ENCODE measurements at regions not wholly inside any gene's neighbourhood (a gene's known extent, or its start where the extent isn't known, plus 50 kb on each side); places are given as distances from the start of the nearest gene placed in this dataset.

- peaks cover 0 to 6% (median 0%) of the 10 kb centered on the region in 12 donors for H3K4me1 ChIP-seq
Observed at GRCh38 chr11:11010624-11011127, 152.8 kb upstream of the ZBED5 start.

GRCh38 chr11:11009179-11009578, 151.3 kb upstream of the ZBED5 start:
- Histone ChIP-seq H3K4me3 (no peak overlapping the region), H3K36me3 (no peaks in the 10 kb centered on the region), H3K4me1 (peaks cover 0 to 6% (median 0%) of the 10 kb centered on the region in 12 donors), H3K9me3 (no peaks in the 10 kb centered on the region), H3K27ac (no peak overlapping the region), H3K27me3 (peaks cover 0 to 20% (median 0%) of the 10 kb centered on the region in 9 donors)
- TF ChIP-seq POLR2A (IDR thresholded peaks at IDR 0.05) (no peak), CTCF (IDR thresholded peaks at IDR 0.05) (no peak)
- intact Hi-C loops (cut with DNase I), result loop anchor here in 3 of 10 donors (5.0 kb wide), 2 partner anchors 67 to 72 kb away; no protein-coding TSS in a partner anchor
- ATAC-seq, result no peak
- WGBS, 4 donors, result 54 to 76% (median 63%) methylated on average over 3 to 4 of the region's 4 CpGs
- no peak for DNase-seq

More at GRCh38 chr11:11010624-11011127, 152.8 kb upstream of the ZBED5 start:
- intact Hi-C loops (cut with DNase I), result loop anchor here in 2 of 10 donors (2.0 kb wide), 2 partner anchors 76 to 78 kb away; no protein-coding TSS in a partner anchor
- H3K9me3 ChIP-seq, result no peaks in the 10 kb centered on the region
- peak in 4 of 5 donors; percentile 38 to 57 (median 44) for DNase-seq
- no peak for TF ChIP-seq POLR2A (IDR thresholded peaks at IDR 0.05)
- peak; percentile 13 to 62 (median 42) for TF ChIP-seq CTCF (IDR thresholded peaks at IDR 0.05)
- peaks cover 0 to 20% (median 0%) of the 10 kb centered on the region in 9 donors for H3K27me3 ChIP-seq
- H3K4me3 ChIP-seq, result no peak overlapping the region
- H3K27ac ChIP-seq, result no peak overlapping the region
- ATAC-seq, result peak; percentile 55 to 93 (median 90)
- 11 to 29% (median 15%) methylated on average over 3 to 8 of the region's 8 CpGs for WGBS, 4 donors
- no peaks in the 10 kb centered on the region for H3K36me3 ChIP-seq

DNA sequence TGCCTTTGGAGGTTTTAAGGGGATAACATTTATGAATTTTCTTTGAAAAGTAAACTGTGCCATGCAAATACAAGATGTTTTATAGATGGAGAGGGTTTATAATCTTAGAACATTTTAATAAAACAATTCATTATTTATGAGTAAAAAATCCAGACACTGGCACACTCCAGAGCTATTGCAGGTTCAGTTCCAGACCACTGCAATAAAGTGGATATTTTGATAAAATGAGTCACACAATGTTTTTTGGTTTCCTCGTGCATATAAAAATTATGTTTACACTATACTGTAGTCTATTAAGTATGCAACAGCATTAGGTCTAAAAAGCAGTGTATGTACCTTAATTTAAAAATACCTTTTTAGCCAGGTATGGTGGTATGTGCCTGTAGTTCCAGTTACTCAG, 146.2 kb upstream of the ZBED5 start:
- Histone ChIP-seq H3K4me1 (no peaks in the 10 kb centered on the region), H3K36me3 (no peaks in the 10 kb centered on the region), H3K27ac (no peak overlapping the region), H3K4me3 (no peak overlapping the region), H3K27me3 (peaks cover 0 to 24% (median 4%) of the 10 kb centered on the region in 9 donors), H3K9me3 (no peaks in the 10 kb centered on the region)
- intact Hi-C loops (cut with DNase I), result no loop called here
- DNase-seq (no peak), ATAC-seq (no peak)
- no peak for TF ChIP-seq POLR2A (IDR thresholded peaks at IDR 0.05)
- TF ChIP-seq CTCF (IDR thresholded peaks at IDR 0.05), result no peak
- WGBS, 4 donors, result 42 to 65% (median 53%) methylated on average over 1 of the region's 1 CpG

GRCh38 chr11:11003226-11003625, 145.4 kb upstream of the ZBED5 start:
- Histone ChIP-seq H3K36me3 (no peaks in the 10 kb centered on the region), H3K4me3 (no peak overlapping the region), H3K4me1 (no peaks in the 10 kb centered on the region), H3K27ac (no peak overlapping the region), H3K9me3 (no peaks in the 10 kb centered on the region), H3K27me3 (peaks cover 0 to 24% (median 4%) of the 10 kb centered on the region in 9 donors)
- WGBS, 4 donors, result 37 to 66% (median 52%) methylated on average over 3 of the region's 3 CpGs
- TF ChIP-seq POLR2A (IDR thresholded peaks at IDR 0.05), result no peak
- TF ChIP-seq CTCF (IDR thresholded peaks at IDR 0.05), result no peak
- no peak for DNase-seq
- ATAC-seq, result no peak
- intact Hi-C loops (cut with DNase I), result no loop called here
